ENCODE measurements at regions not wholly inside any gene's neighbourhood (a gene's known extent, or its start where the extent isn't known, plus 50 kb on each side); places are given as distances from the start of the nearest gene placed in this dataset.
"Not testable (repeated sequence)": the region's sequence is repeated elsewhere in the genome, so short reads cannot be mapped to it uniquely, and the experiment has no call there.

DNA sequence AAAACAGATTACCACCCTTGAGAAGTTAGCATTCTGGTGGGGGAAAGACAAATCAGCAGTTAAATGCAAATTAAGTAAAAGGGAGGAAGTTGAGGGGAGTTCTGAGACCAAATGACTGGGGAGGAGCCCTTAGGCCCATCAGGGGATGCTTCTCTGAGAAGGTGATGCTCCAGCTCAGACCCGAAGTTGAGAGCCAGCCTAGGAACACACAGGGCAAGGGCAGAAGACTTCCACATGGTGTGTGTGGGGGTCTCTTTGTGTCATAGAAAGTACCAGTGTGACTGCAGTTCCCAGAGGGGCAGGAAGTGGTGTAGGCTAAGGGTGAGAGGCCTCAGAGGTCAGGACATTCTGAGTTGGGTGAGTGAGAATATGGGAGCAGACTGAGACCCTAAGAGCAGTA lies 137.3 kb downstream of the KLRB1 start:
- not testable (repeated sequence) for H3K27ac ChIP-seq (ENCODE audit: low read depth); H3K36me3 ChIP-seq (ENCODE audit: insufficient read depth); H3K4me3 ChIP-seq (ENCODE audit: low read depth, low read length); H3K4me1 ChIP-seq (ENCODE audit: insufficient read depth); DNase-seq (ENCODE audit: extremely low spot score)
- WGBS = 90% methylated on average over 1 of the region's 1 CpG

DNA sequence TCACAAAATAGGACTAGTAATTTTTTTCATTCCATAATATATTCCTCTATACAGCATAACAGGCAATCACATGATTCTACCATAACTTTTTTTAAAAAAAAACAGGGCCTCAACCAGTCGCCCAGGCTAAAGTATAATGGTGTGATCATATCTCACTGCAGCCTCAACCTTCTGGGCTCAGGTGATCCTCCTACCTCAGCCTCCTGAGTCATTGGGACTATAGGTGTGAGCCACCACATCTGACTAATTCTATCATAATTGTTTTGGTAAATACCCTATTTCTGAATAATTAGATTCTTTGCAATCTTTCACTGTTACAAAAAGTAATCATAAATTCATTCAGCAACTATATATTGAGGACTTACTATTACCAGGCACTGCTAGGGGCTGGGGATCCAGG lies 137.8 kb downstream of the KLRB1 start:
- not testable (repeated sequence) for H3K4me1 ChIP-seq (ENCODE audit: insufficient read depth); H3K4me3 ChIP-seq (ENCODE audit: low read depth, low read length); H3K27ac ChIP-seq (ENCODE audit: low read depth); DNase-seq (ENCODE audit: extremely low spot score); H3K36me3 ChIP-seq (ENCODE audit: insufficient read depth)
- 94% methylated on average over 1 of the region's 1 CpG for WGBS

DNA sequence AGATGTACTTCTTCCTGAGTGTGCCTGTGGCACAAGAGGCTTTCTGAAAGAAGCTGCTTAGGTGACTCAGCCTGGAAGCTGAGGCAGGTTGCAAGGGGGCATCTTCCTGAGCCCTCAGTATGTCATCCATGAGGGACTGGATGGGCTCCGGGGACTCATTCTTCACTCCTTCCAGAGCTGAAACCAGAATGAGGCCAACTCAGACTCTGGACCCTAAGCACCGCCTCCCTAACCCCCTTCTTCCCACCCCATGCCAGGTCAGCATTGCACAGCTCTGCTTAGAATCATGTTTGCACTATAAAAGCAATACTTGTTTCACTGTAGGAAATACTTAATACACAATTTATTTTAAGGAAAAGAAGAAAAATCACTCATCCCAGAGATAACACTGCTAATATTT lies 138.3 kb downstream of the KLRB1 start:
- H3K4me3 ChIP-seq (ENCODE audit: low read depth, low read length); H3K4me1 ChIP-seq (ENCODE audit: insufficient read depth); H3K27ac ChIP-seq (ENCODE audit: low read depth); H3K36me3 ChIP-seq (ENCODE audit: insufficient read depth); DNase-seq (ENCODE audit: extremely low spot score): not testable (repeated sequence)
- 67% methylated on average over 2 of the region's 2 CpGs for WGBS

DNA sequence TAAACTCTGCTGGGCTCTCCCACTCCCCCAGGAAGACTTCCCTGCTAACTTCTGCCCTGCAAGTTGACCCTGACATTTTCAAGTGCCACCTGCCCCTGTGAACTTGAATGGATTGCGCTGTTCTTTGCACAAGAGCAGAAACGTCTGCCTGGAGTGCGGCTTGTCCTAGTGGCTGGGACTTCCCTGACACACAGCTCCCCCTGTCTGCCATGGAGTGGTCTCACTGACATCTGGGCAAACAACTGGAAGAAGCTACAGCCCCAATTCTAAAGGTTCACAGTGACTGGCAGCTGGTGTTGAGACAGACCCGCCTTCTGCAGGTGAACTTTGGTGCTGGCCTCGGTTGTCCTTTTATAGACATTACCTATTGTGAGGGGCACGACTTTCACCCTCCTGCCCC lies 138.7 kb downstream of the KLRB1 start:
- not testable (repeated sequence) for H3K36me3 ChIP-seq (ENCODE audit: insufficient read depth); DNase-seq (ENCODE audit: extremely low spot score); H3K4me3 ChIP-seq (ENCODE audit: low read depth, low read length); H3K4me1 ChIP-seq (ENCODE audit: insufficient read depth); H3K27ac ChIP-seq (ENCODE audit: low read depth)
- WGBS = 46% methylated on average over 6 of the region's 6 CpGs

DNA sequence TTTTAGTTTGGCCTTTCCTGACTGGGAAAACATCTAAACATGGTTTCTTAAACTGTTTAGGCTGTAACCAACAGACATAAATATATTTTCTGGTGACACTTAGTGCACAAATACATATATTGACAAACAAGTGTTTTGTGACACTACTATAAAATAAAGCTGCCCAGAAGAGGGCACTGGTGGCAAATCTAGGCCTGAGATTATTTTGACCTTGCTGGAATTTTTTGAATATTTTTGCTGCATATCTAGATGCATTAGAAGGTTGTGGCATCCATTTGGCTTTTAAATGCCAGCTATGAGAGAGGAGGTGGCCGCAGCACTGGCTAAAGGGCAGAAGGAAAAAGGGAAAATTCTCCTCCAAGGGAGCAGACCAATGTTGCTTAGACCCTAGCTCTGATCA lies 139.6 kb downstream of the KLRB1 start:
- not testable (repeated sequence) for H3K4me1 ChIP-seq (ENCODE audit: insufficient read depth); H3K4me3 ChIP-seq (ENCODE audit: low read depth, low read length); H3K27ac ChIP-seq (ENCODE audit: low read depth); DNase-seq (ENCODE audit: extremely low spot score); H3K36me3 ChIP-seq (ENCODE audit: insufficient read depth)
- 78% methylated on average over 1 of the region's 1 CpG for WGBS

DNA sequence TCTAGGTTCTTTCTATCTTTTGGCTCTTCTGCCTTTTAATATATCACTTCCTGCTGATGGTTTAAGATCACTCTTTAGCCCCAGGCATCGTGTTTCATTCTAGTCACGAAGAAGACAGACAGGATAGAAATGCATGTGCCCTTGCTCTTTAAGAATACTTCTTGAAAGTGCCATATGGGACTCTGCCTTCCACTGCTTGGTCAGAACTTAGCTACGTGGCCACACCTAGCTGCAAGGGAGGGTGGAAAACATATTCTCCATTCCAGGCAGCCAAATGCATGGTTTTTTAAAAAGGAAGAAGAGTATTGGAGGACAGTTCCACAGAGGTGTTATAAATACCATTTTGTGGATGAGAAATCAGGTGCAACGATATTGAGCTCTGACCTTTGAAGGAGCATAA lies 143.3 kb downstream of the KLRB1 start:
- H3K4me3 ChIP-seq (ENCODE audit: low read depth, low read length) = no peak overlapping the region
- H3K27ac ChIP-seq (ENCODE audit: low read depth) = no peak overlapping the region
- no peaks in the 10 kb centered on the region for H3K36me3 ChIP-seq (ENCODE audit: insufficient read depth)
- no peak for DNase-seq (ENCODE audit: extremely low spot score)
- no peaks in the 10 kb centered on the region for H3K4me1 ChIP-seq (ENCODE audit: insufficient read depth)
- 72% methylated on average over 4 of the region's 4 CpGs for WGBS

DNA sequence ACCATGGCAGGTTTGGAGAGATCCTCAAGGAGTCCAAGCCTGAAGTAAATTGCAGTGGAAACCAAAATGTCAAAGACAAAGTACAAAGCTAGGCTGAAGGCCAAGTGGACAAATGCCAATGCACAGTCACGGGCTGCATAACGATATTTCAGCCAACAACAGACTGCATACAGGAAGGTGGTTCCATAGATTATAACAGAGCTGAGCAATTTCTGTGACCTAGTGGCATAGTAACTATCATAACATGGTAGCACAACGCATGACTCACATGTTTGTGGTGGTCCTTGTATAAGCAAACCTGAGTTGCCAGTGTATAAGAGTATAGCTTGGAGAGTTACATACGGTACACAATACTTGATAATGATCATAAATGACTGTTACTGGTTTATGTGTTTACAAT lies 152.2 kb downstream of the KLRB1 start:
- not testable (repeated sequence) for H3K4me3 ChIP-seq (ENCODE audit: low read depth, low read length); H3K36me3 ChIP-seq (ENCODE audit: insufficient read depth); H3K27ac ChIP-seq (ENCODE audit: low read depth); H3K4me1 ChIP-seq (ENCODE audit: insufficient read depth); DNase-seq (ENCODE audit: extremely low spot score)
- 15% methylated on average over 4 of the region's 4 CpGs for WGBS

DNA sequence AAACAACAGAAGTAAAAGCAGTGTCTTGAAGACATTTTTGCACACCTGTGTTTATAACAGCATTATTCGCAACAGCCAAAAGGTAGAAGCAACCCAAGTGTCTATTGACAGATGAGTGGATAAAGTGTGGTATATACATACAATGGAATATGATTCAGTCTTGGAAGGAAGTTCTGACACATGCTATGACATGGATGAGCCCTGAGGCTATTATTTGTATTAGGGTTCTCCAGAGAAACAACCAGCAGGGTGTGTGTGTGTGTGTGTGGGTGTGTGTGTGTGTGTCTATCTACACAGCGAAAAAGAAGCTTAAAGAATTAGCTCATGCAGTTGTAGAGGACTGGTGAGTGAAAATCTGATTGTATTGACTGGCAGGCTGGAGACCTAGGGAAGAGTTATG lies 153.7 kb downstream of the KLRB1 start:
- not testable (repeated sequence) for H3K4me3 ChIP-seq (ENCODE audit: low read depth, low read length); H3K27ac ChIP-seq (ENCODE audit: low read depth); DNase-seq (ENCODE audit: extremely low spot score); H3K36me3 ChIP-seq (ENCODE audit: insufficient read depth); H3K4me1 ChIP-seq (ENCODE audit: insufficient read depth)
- WGBS = 98% methylated on average over 2 of the region's 2 CpGs

DNA sequence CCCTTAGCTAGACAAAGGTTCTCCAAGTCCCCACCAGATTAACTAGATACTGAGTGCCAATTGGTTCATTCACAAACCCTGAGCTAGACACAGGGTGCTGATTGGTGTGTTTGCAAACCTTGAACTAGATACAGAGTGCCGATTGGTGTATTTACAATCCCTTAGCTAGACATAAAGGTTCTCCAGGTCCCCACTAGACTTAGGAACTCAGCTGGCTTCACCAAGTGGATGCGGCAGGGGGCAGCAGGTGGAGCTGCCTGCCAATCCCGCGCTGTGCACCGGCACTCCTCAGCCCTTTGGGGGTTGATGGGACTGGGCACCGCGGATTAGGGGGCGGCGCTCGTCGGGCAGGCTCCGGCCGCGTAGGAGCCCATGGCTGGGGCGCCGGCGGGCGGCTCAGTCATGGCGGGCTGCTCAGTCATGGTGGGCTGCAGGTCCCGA lies 157.6 kb downstream of the KLRB1 start:
- not testable (repeated sequence) for H3K36me3 ChIP-seq (ENCODE audit: insufficient read depth); H3K4me3 ChIP-seq (ENCODE audit: low read depth, low read length); DNase-seq (ENCODE audit: extremely low spot score); H3K4me1 ChIP-seq (ENCODE audit: insufficient read depth); H3K27ac ChIP-seq (ENCODE audit: low read depth)
- WGBS = 75% methylated on average over 20 of the region's 20 CpGs

DNA sequence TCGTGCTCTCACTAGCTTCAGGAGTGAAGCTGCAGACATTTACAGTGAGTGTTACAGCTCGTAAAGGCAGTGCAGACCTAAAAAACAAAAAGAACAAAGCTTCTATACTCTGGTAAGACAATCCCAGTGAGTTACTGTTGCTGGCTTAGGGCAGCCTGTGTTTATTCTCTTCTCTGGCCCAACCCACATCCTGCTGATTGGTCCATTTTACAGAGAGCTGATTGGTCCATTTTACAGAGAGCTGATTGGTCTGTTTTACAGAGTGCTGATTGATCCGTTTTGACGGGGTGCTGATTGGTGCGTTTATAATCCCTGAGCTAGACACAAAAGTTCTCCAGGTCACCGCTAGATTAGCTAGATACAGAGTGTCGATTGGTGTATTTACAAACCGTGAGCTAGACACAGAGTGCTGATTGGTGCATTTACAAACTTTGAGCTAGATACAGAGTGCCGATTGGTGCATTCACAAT lies 158.0 kb downstream of the KLRB1 start:
- not testable (repeated sequence) for H3K4me3 ChIP-seq (ENCODE audit: low read depth, low read length); DNase-seq (ENCODE audit: extremely low spot score); H3K27ac ChIP-seq (ENCODE audit: low read depth); H3K4me1 ChIP-seq (ENCODE audit: insufficient read depth); H3K36me3 ChIP-seq (ENCODE audit: insufficient read depth)
- 81% methylated on average over 9 of the region's 9 CpGs for WGBS

DNA sequence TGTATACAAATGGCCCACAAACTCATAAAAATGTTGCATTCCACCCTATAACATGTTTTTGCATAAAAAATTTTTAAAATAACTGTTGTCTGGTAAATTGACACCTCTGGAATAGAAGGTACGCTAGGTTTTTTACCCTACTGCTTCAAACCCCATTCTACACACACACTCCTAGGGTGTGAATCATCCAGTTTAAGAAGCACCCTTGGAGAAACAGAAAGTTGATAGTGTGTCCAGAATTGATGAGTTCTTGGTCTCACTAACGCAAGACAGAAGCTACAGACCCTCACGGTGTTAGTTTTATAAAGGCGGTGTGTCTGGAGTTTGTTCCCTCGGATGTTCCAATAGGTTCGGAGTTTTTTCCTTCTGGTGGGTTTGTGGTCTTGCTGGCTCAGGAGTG lies 158.5 kb downstream of the KLRB1 start:
- Histone ChIP-seq H3K4me1 (ENCODE audit: insufficient read depth) (no peaks in the 10 kb centered on the region), H3K27ac (ENCODE audit: low read depth) (no peak overlapping the region), H3K4me3 (ENCODE audit: low read depth, low read length) (no peak overlapping the region), H3K36me3 (ENCODE audit: insufficient read depth) (no peaks in the 10 kb centered on the region)
- DNase-seq (ENCODE audit: extremely low spot score) = no peak
- WGBS = 76% methylated on average over 6 of the region's 6 CpGs

DNA sequence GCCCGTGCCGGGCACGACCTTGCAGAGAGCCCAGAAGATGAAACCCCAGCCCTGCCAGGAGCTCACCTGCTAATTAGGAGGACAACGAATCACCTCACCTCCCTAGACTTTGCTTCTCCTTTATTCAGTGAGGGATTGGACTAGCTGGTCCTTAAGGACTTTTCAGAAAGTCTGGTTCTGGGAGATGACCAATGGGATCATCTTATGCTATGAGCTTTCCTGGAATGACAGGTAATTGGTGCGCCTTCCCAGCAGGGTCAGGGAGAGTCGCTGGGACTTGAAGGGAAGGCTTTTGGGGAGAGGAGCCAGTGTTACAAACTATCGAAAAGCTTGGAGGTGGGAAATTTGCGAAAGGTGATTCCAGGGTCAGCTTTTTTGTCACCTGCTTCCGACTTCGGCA lies 159.1 kb downstream of the KLRB1 start:
- WGBS = 46% methylated on average over 7 of the region's 10 CpGs
- not testable (repeated sequence) for DNase-seq (ENCODE audit: extremely low spot score); H3K27ac ChIP-seq (ENCODE audit: low read depth); H3K36me3 ChIP-seq (ENCODE audit: insufficient read depth); H3K4me1 ChIP-seq (ENCODE audit: insufficient read depth)
- peak overlapping the region; percentile 45 for H3K4me3 ChIP-seq (ENCODE audit: low read depth, low read length)

DNA sequence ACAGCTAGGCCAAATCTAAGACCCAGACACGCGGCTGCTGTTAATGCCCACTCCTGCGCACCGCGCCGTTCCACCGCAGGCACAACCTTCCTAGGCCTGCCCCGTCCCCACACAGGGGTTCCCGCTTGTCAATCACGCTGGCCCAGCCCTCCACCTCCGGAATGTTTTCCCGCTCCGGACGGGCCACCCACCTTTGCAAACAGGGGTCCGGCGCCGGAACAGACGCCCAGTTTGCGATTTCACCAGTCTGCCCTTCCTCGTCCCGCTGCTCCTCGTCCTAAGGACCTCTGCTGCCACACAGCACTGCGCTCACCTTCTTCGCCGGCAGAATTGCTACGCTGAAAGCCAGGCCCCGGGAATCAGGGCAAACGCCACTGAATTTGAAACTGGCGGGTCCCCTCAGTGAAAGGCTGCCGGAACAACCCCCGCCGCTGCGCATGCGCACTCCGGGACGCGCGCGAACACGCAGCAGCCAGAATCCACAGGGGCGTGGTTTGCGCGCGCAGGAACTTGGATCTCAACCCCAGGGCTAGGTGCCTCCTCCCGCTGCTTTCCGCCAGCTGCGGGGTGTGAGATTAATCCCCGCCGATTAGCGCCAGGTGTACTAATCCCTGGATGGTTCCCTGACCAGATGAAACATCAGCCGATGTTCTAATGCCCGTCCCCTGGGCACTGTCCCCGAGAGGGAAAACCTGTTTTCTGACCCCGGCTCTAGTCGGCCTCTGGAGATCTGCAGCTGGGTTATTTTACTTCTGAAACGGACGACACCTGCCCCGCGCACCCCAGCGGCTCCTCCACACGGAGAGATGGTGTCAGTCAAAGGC lies 159.7 kb downstream of the KLRB1 start:
- not testable (repeated sequence) for H3K27ac ChIP-seq (ENCODE audit: low read depth); H3K4me1 ChIP-seq (ENCODE audit: insufficient read depth); H3K36me3 ChIP-seq (ENCODE audit: insufficient read depth)
- under 1% methylated on average over 61 of the region's 61 CpGs for WGBS
- peak; percentile 66 for DNase-seq (ENCODE audit: extremely low spot score)
- H3K4me3 ChIP-seq (ENCODE audit: low read depth, low read length) = peak overlapping the region; percentile 45

DNA sequence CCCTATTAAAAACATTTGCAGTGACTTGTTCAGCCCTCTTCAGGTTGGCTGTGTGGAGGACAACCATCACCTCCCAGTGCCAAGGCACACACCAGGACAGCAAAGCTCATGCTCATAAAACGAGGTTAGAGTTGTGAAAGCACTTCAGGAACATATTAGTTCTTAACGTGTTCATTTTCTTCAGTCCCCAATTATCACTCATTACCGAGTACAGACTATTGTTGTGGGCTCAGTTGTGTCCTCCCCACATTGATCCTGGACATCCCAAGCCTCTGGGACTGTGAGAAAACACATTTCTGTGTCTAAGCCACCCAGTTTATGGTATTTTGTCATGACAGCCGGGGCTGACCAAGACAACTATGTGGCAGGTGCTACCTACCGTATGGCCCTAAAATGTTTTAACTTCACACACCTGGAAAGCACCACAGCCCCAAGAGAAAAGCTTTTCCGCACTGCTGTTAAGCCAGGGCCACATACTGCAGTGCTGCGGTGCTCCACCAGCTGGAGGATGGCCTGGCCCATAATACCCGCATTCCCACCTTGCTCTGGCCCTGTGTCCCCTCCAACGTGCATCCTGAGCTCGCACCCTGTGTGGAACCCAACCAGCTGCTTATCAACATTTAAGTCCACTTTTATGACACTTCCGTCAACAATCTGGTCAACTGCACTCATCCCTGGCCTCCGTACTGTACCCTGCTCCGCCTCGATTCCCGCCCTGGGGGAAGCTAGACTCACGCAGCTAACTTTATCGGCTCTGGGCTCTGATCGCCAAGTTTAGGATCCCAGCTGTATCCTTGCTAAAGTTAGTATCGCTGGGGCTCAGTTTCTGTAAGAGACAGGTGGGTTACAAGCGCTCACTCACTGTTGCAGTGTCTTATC lies 160.6 kb downstream of the KLRB1 start:
- H3K36me3 ChIP-seq (ENCODE audit: insufficient read depth); DNase-seq (ENCODE audit: extremely low spot score): not testable (repeated sequence)
- WGBS = 24% methylated on average over 18 of the region's 20 CpGs

More for the DNA sequence above, 160.6 kb downstream of the KLRB1 start:
- H3K4me1 ChIP-seq (ENCODE audit: insufficient read depth); H3K27ac ChIP-seq (ENCODE audit: low read depth): not testable (repeated sequence)
- H3K4me3 ChIP-seq (ENCODE audit: low read depth, low read length) = peak overlapping the region; percentile 36

Data from urinary bladder (tissue), 3 donors.